ENCODE measurements at regions not wholly inside any gene's neighbourhood (a gene's known extent, or its start where the extent isn't known, plus 50 kb on each side); places are given as distances from the start of the nearest gene placed in this dataset.

DNA sequence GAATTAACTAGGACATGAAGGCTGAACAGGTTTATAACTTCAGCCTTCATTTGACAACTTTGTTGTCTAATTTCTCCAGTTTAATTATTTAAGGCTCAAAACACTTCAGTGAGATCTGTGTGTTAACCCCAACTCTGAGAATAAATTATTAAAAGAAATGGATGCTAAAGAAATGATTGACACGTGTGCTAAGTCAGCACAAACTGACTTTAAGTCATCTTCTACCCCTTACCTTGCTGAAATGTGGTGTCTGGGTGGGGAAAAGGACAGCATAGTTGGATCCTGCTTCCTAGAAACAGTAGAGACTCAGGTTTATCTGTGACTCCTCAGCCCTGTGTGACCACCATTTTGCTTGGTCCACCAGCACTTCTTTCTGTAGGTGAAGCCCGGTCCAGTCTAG, 324.8 kb upstream of the NPSR1 start:
- no peak overlapping the region for H3K4me3 ChIP-seq (ENCODE audit: low read depth, low read length)
- no peaks in the 10 kb centered on the region for H3K9me3 ChIP-seq (ENCODE audit: severe bottlenecking)
- H3K27me3 ChIP-seq (ENCODE audit: insufficient read depth, low read depth, severe bottlenecking): no peaks in the 10 kb centered on the region
- TF ChIP-seq CTCF (IDR thresholded peaks at IDR 0.05; ENCODE audit: low read depth, low read length): no peak
- no peak for DNase-seq
- H3K36me3 ChIP-seq: no peaks in the 10 kb centered on the region
- no peak overlapping the region for H3K27ac ChIP-seq

DNA sequence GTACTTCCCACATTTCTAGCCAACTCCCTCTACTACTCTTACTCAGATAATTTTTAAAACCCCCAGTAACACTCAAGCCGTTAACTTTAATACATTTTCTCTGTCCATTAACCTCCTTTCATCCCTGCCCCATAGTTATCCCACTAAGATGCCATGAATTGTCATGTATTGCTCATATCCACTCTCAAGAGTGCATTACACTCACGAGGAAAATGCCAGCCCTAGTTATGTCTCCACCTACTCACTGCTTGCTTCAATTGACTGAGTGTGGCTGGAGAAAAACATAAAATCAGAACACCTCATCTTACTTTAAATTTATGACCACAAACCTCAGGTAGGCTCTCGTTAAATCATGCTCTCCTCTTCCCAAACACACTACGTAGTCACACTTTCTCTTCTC, 324.1 kb upstream of the NPSR1 start:
- no peak overlapping the region for H3K4me3 ChIP-seq (ENCODE audit: low read depth, low read length)
- H3K27me3 ChIP-seq (ENCODE audit: insufficient read depth, low read depth, severe bottlenecking): no peaks in the 10 kb centered on the region
- no peak for DNase-seq
- H3K27ac ChIP-seq: no peak overlapping the region
- H3K36me3 ChIP-seq: no peaks in the 10 kb centered on the region
- TF ChIP-seq CTCF (IDR thresholded peaks at IDR 0.05; ENCODE audit: low read depth, low read length): no peak
- no peaks in the 10 kb centered on the region for H3K9me3 ChIP-seq (ENCODE audit: severe bottlenecking)

GRCh38 chr7:34337163-34337562, 320.9 kb upstream of the NPSR1 start:
- no peak for DNase-seq
- no peak overlapping the region for H3K27ac ChIP-seq
- no peaks in the 10 kb centered on the region for H3K9me3 ChIP-seq (ENCODE audit: severe bottlenecking)
- H3K27me3 ChIP-seq (ENCODE audit: insufficient read depth, low read depth, severe bottlenecking): no peaks in the 10 kb centered on the region
- TF ChIP-seq CTCF (IDR thresholded peaks at IDR 0.05; ENCODE audit: low read depth, low read length): no peak
- H3K36me3 ChIP-seq: no peaks in the 10 kb centered on the region
- H3K4me3 ChIP-seq (ENCODE audit: low read depth, low read length): no peak overlapping the region

GRCh38 chr7:34338961-34339526, 319.0 kb upstream of the NPSR1 start:
- H3K4me3 ChIP-seq (ENCODE audit: low read depth, low read length): no peak overlapping the region
- DNase-seq: no peak
- no peaks in the 10 kb centered on the region for H3K27me3 ChIP-seq (ENCODE audit: insufficient read depth, low read depth, severe bottlenecking)
- no peaks in the 10 kb centered on the region for H3K9me3 ChIP-seq (ENCODE audit: severe bottlenecking)
- no peak for TF ChIP-seq CTCF (IDR thresholded peaks at IDR 0.05; ENCODE audit: low read depth, low read length)
- H3K36me3 ChIP-seq: no peaks in the 10 kb centered on the region
- no peak overlapping the region for H3K27ac ChIP-seq

- no peak for TF ChIP-seq CTCF (IDR thresholded peaks at IDR 0.05; ENCODE audit: low read depth, low read length)
- DNase-seq: no peak
- no peaks in the 10 kb centered on the region for H3K9me3 ChIP-seq (ENCODE audit: severe bottlenecking)
- no peaks in the 10 kb centered on the region for H3K36me3 ChIP-seq
- no peaks in the 10 kb centered on the region for H3K27me3 ChIP-seq (ENCODE audit: insufficient read depth, low read depth, severe bottlenecking)
- H3K4me3 ChIP-seq (ENCODE audit: low read depth, low read length): no peak overlapping the region
- no peak overlapping the region for H3K27ac ChIP-seq
Observed at GRCh38 chr7:34341326-34341725, 316.7 kb upstream of the NPSR1 start.

- H3K27me3 ChIP-seq (ENCODE audit: insufficient read depth, low read depth, severe bottlenecking): no peaks in the 10 kb centered on the region
- DNase-seq: no peak
- TF ChIP-seq CTCF (IDR thresholded peaks at IDR 0.05; ENCODE audit: low read depth, low read length): no peak
- no peak overlapping the region for H3K4me3 ChIP-seq (ENCODE audit: low read depth, low read length)
- H3K27ac ChIP-seq: no peak overlapping the region
- H3K9me3 ChIP-seq (ENCODE audit: severe bottlenecking): no peaks in the 10 kb centered on the region
- H3K36me3 ChIP-seq: no peaks in the 10 kb centered on the region
Observed at GRCh38 chr7:34342387-34342786, 315.6 kb upstream of the NPSR1 start.

Measured in WERI-Rb-1 (cell line).